ENCODE measurements at regions not wholly inside any gene's neighbourhood (a gene's known extent, or its start where the extent isn't known, plus 50 kb on each side); places are given as distances from the start of the nearest gene placed in this dataset.

- no peak for DNase-seq
- H3K27me3 Mint-ChIP-seq, result no peaks in the 10 kb centered on the region
- no peaks in the 10 kb centered on the region for H3K4me1 Mint-ChIP-seq
- no peaks in the 10 kb centered on the region for H3K36me3 Mint-ChIP-seq (ENCODE audit: low read depth)
- H3K9me3 Mint-ChIP-seq, result peaks cover 18% of the 10 kb centered on the region
- intact Hi-C loops (cut with micrococcal nuclease), result no loop called here
- no peak overlapping the region for H3K27ac Mint-ChIP-seq
- H3K4me3 Mint-ChIP-seq, result no peak overlapping the region
Measured at GRCh38 chr18:8536231-8536630, 73.0 kb upstream of the RAB12 start.

- Mint-ChIP-seq H3K4me1 (no peaks in the 10 kb centered on the region), H3K27me3 (no peaks in the 10 kb centered on the region), H3K9me3 (peaks cover 11% of the 10 kb centered on the region), H3K36me3 (ENCODE audit: low read depth) (no peaks in the 10 kb centered on the region), H3K27ac (no peak overlapping the region), H3K4me3 (no peak overlapping the region)
- intact Hi-C loops (cut with micrococcal nuclease), result no loop called here
- DNase-seq, result no peak
Measured at GRCh38 chr18:8536922-8537321, 72.3 kb upstream of the RAB12 start.

GRCh38 chr18:8537400-8537799 lies 71.8 kb upstream of the RAB12 start:
- Mint-ChIP-seq H3K4me3 (no peak overlapping the region), H3K36me3 (ENCODE audit: low read depth) (no peaks in the 10 kb centered on the region), H3K4me1 (no peaks in the 10 kb centered on the region), H3K27ac (no peak overlapping the region), H3K9me3 (peaks cover 7% of the 10 kb centered on the region), H3K27me3 (no peaks in the 10 kb centered on the region)
- DNase-seq, result no peak
- intact Hi-C loops (cut with micrococcal nuclease), result no loop called here

GRCh38 chr18:8538935-8539334 lies 70.3 kb upstream of the RAB12 start:
- no peak overlapping the region for H3K4me3 Mint-ChIP-seq
- no peaks in the 10 kb centered on the region for H3K4me1 Mint-ChIP-seq
- intact Hi-C loops (cut with micrococcal nuclease), result no loop called here
- H3K27ac Mint-ChIP-seq, result no peak overlapping the region
- no peaks in the 10 kb centered on the region for H3K36me3 Mint-ChIP-seq (ENCODE audit: low read depth)
- H3K27me3 Mint-ChIP-seq, result no peaks in the 10 kb centered on the region
- no peak for DNase-seq
- no peaks in the 10 kb centered on the region for H3K9me3 Mint-ChIP-seq

GRCh38 chr18:8546677-8547076 lies 62.6 kb upstream of the RAB12 start:
- no peak for DNase-seq
- Mint-ChIP-seq H3K27ac (no peak overlapping the region), H3K36me3 (ENCODE audit: low read depth) (no peaks in the 10 kb centered on the region), H3K4me1 (no peaks in the 10 kb centered on the region), H3K27me3 (peaks cover 2% of the 10 kb centered on the region), H3K4me3 (no peak overlapping the region), H3K9me3 (no peaks in the 10 kb centered on the region)
- intact Hi-C loops (cut with micrococcal nuclease), result no loop called here

- no peaks in the 10 kb centered on the region for H3K4me1 Mint-ChIP-seq
- DNase-seq, result no peak
- no peak overlapping the region for H3K4me3 Mint-ChIP-seq
- no peaks in the 10 kb centered on the region for H3K9me3 Mint-ChIP-seq
- peaks cover 2% of the 10 kb centered on the region for H3K27me3 Mint-ChIP-seq
- no peak overlapping the region for H3K27ac Mint-ChIP-seq
- H3K36me3 Mint-ChIP-seq (ENCODE audit: low read depth), result no peaks in the 10 kb centered on the region
- intact Hi-C loops (cut with micrococcal nuclease), result no loop called here
Measured at GRCh38 chr18:8548186-8548585, 61.1 kb upstream of the RAB12 start.

GRCh38 chr18:8549254-8549757 lies 59.9 kb upstream of the RAB12 start:
- H3K27me3 Mint-ChIP-seq, result peaks cover 2% of the 10 kb centered on the region
- H3K9me3 Mint-ChIP-seq, result no peaks in the 10 kb centered on the region
- intact Hi-C loops (cut with micrococcal nuclease), result no loop called here
- no peaks in the 10 kb centered on the region for H3K36me3 Mint-ChIP-seq (ENCODE audit: low read depth)
- no peaks in the 10 kb centered on the region for H3K4me1 Mint-ChIP-seq
- H3K4me3 Mint-ChIP-seq, result no peak overlapping the region
- no peak overlapping the region for H3K27ac Mint-ChIP-seq
- no peak for DNase-seq

GRCh38 chr18:8552151-8552550 lies 57.1 kb upstream of the RAB12 start:
- intact Hi-C loops (cut with micrococcal nuclease), result no loop called here
- Mint-ChIP-seq H3K27ac (no peak overlapping the region), H3K4me1 (no peaks in the 10 kb centered on the region), H3K4me3 (no peak overlapping the region), H3K9me3 (no peaks in the 10 kb centered on the region), H3K36me3 (ENCODE audit: low read depth) (no peaks in the 10 kb centered on the region), H3K27me3 (peaks cover 3% of the 10 kb centered on the region)
- peak; percentile 16 for DNase-seq

- Mint-ChIP-seq H3K4me1 (no peaks in the 10 kb centered on the region), H3K27ac (no peak overlapping the region), H3K36me3 (ENCODE audit: low read depth) (no peaks in the 10 kb centered on the region), H3K4me3 (no peak overlapping the region), H3K27me3 (peaks cover 3% of the 10 kb centered on the region), H3K9me3 (no peaks in the 10 kb centered on the region)
- intact Hi-C loops (cut with micrococcal nuclease), result no loop called here
- peak; percentile 12 for DNase-seq
Measured at GRCh38 chr18:8554354-8554753, 54.9 kb upstream of the RAB12 start.

- H3K4me1 Mint-ChIP-seq, result no peaks in the 10 kb centered on the region
- H3K36me3 Mint-ChIP-seq (ENCODE audit: low read depth), result no peaks in the 10 kb centered on the region
- H3K4me3 Mint-ChIP-seq, result no peak overlapping the region
- no peaks in the 10 kb centered on the region for H3K9me3 Mint-ChIP-seq
- H3K27ac Mint-ChIP-seq, result no peak overlapping the region
- DNase-seq, result no peak
- intact Hi-C loops (cut with micrococcal nuclease), result no loop called here
- peaks cover 1% of the 10 kb centered on the region for H3K27me3 Mint-ChIP-seq
Measured at GRCh38 chr18:8556424-8556823, 52.8 kb upstream of the RAB12 start.
